Uterus (tissue), 3 donors: ENCODE measurements at regions not wholly inside any gene's neighbourhood (a gene's known extent, or its start where the extent isn't known, plus 50 kb on each side); places are given as distances from the start of the nearest gene placed in this dataset.

ENCODE experiments used
- DNase-seq, 2 donors: peaks; one replicate each; pipeline ENCODE4 v3.0.0-alpha.2; 2019 to 2020
- H3K27ac ChIP-seq, 2 donors: fragments of 200-600 bp; sonication (generic); 1 replicate in 1 of 2; 2 replicates in 1 of 2; pipeline ENCODE4 v1.5.1; 2016 to 2018
- H3K27me3 ChIP-seq, 2 donors: fragments of 200-600 bp; sonication (generic); one replicate each; pipeline ENCODE4 v1.5.1; 2018 to 2019; ENCODE audit warnings: control low read depth in 1 of 2
- H3K36me3 ChIP-seq, 2 donors: fragments of 200-600 bp; sonication (generic); one replicate each; pipeline ENCODE4 v1.5.1; 2019; ENCODE audit warnings: control low read depth in 1 of 2
- H3K4me1 ChIP-seq, 2 donors: fragments of 200-600 bp; sonication (generic); one replicate each; pipeline ENCODE4 v1.5.1; 2018 to 2019; ENCODE audit warnings: control low read depth in 1 of 2
- H3K4me3 ChIP-seq, 2 donors: fragments of 200-600 bp; sonication (generic); 1 replicate in 1 of 2; 2 replicates in 1 of 2; pipeline ENCODE4 v1.5.1; 2018 to 2019; ENCODE audit warnings: mild to moderate bottlenecking in 1 of 2
- H3K9me3 ChIP-seq, 2 donors: fragments of 200-600 bp; sonication (generic); one replicate each; pipeline ENCODE4 v1.5.1; 2019; ENCODE audit warnings: control low read depth in 1 of 2
- POLR2A ChIP-seq, 2 donors: fragments of 450-650 bp; IDR thresholded peaks; one replicate each; pipeline ENCODE4 v1.6.1; 2016; ENCODE audit warnings: antibody characterized with exemption in 2 of 2, mild to moderate bottlenecking in 1 of 2, moderate library complexity in 1 of 2
- intact Hi-C: fragments of 100-400 bp; cut with DNase I; formaldehyde crosslinking; loops from one replicate; pipeline ENCODE4 v1.15.1; 2023; ENCODE audit warnings: low total_unique reads
- TF ChIP-seq, protein P1 (sequence below), 4 experiments: fragments of 200-600 bp in 2 of 4; fragments of 450-650 bp in 2 of 4; sonication (generic) in 2 of 4; IDR thresholded peaks; one replicate each; pipeline ENCODE4 v1.5.1; 2016 to 2019; ENCODE audit warnings: antibody characterized with exemption in 4 of 4, mild to moderate bottlenecking in 2 of 4, moderate library complexity in 1 of 4
- donor health status: DM: yes; HTN: yes; CAD: no.

DNA sequence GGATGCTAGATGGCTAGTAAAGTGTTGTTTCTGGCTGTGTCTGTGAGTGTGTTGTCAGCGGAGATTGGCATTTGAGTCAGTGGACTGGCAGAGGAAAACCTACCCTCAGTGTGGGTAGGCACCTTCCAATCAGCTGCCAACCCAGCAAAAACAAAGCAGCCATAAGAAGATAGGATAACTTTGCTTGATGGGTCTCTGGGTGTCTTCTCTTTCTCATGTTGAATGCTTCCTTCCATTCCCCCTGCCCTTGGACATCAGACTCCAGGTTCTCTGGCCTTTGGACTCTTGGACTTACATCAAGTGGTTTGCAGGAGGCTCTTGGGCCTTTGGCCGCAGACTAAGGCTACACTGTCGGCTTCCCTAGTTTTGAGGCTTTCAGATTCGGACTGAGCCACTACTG lies 429.0 kb upstream of the ZNF804A start:
- H3K4me1 ChIP-seq = no peaks in the 10 kb centered on the region
- no peak overlapping the region for H3K27ac ChIP-seq
- H3K4me3 ChIP-seq = no peak overlapping the region
- intact Hi-C loops = no loop called here
- TF ChIP-seq, protein P1, sequence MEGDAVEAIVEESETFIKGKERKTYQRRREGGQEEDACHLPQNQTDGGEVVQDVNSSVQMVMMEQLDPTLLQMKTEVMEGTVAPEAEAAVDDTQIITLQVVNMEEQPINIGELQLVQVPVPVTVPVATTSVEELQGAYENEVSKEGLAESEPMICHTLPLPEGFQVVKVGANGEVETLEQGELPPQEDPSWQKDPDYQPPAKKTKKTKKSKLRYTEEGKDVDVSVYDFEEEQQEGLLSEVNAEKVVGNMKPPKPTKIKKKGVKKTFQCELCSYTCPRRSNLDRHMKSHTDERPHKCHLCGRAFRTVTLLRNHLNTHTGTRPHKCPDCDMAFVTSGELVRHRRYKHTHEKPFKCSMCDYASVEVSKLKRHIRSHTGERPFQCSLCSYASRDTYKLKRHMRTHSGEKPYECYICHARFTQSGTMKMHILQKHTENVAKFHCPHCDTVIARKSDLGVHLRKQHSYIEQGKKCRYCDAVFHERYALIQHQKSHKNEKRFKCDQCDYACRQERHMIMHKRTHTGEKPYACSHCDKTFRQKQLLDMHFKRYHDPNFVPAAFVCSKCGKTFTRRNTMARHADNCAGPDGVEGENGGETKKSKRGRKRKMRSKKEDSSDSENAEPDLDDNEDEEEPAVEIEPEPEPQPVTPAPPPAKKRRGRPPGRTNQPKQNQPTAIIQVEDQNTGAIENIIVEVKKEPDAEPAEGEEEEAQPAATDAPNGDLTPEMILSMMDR (IDR thresholded peaks at IDR 0.05) = no peak
- no peak for TF ChIP-seq POLR2A (IDR thresholded peaks at IDR 0.05)
- DNase-seq = no peak
- no peaks in the 10 kb centered on the region for H3K27me3 ChIP-seq
- H3K9me3 ChIP-seq = no peaks in the 10 kb centered on the region
- H3K36me3 ChIP-seq = no peaks in the 10 kb centered on the region

DNA sequence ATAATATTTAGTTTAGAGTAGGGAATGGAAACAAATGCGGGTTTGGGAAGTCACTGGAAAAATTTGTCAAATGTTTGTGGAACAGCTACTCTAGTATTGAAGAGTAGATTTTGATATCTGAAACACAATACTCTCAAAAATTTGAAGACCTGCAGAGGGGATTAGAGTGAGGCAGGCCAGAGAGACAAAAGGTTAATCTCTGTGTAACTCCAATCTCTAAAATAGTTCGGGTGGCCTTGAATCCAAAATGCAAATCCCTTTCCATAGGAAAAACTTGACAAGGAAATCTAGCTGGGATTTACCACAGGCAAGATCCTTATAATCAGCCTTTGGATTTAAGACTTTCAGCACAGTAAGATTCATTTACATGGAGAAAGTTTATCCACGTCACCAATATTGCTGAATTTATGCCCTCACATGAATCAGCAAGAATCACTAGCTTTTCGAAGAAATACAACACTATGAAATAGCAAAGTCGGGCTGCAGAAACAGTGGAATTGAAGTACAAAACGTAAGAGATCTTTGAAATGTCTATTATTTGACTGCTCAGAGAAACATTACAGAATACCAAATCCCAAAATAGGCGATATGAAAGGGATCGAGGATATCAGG lies 423.7 kb upstream of the ZNF804A start:
- H3K27me3 ChIP-seq = peaks cover 0 to 4% of the 10 kb centered on the region in 2 donors
- H3K27ac ChIP-seq = no peak overlapping the region
- DNase-seq = no peak
- no peaks in the 10 kb centered on the region for H3K4me1 ChIP-seq
- H3K9me3 ChIP-seq = no peaks in the 10 kb centered on the region
- H3K4me3 ChIP-seq = no peak overlapping the region
- intact Hi-C loops = no loop called here
- no peak for TF ChIP-seq POLR2A (IDR thresholded peaks at IDR 0.05)
- TF ChIP-seq, protein P1 (IDR thresholded peaks at IDR 0.05) = no peak
- no peaks in the 10 kb centered on the region for H3K36me3 ChIP-seq

DNA sequence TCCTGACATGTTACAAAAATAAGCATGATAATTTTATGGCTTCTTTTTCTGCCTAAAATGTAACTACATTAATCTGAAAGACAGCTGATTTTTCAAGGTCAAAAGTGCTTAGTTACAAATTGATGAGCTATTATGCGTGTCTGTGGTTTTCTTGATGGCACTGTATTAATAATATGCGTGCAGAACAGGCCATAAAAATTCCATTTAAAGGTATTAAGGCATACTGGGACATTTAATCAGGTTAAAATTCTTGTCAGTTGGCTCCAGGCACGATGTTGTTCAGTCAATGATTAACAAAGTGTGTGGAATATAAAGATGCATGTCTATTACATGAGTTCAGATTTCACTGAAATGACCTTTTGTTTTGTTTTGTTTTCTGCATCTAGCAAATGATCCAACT lies 420.1 kb upstream of the ZNF804A start:
- Histone ChIP-seq H3K4me1 (no peaks in the 10 kb centered on the region), H3K27me3 (peaks cover 0 to 4% of the 10 kb centered on the region in 2 donors), H3K27ac (no peak overlapping the region), H3K9me3 (no peaks in the 10 kb centered on the region), H3K4me3 (no peak overlapping the region), H3K36me3 (no peaks in the 10 kb centered on the region)
- intact Hi-C loops = no loop called here
- no peak for DNase-seq
- no peak for TF ChIP-seq POLR2A (IDR thresholded peaks at IDR 0.05)
- TF ChIP-seq, protein P1 (IDR thresholded peaks at IDR 0.05) = no peak

DNA sequence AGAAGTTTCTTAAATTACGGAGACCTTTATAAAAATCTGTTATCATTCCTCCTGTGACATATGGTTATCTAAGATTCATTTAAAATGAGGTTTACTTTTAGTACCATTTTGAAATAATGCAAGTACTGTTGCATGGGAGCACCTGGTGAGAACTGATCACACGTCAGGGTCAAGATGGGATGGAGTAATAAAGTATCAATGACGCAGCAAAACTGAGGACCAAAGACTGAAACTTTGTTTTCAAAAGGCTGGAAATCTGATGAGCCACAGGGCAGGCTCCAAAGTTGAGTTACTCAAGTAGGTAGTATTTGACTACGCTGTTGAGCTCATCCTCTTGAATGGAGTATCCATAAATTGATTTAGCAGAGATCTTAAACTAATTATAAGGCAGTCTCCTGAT lies 411.9 kb upstream of the ZNF804A start:
- no peaks in the 10 kb centered on the region for H3K27me3 ChIP-seq
- TF ChIP-seq, protein P1 (IDR thresholded peaks at IDR 0.05) = no peak
- TF ChIP-seq POLR2A (IDR thresholded peaks at IDR 0.05) = no peak
- DNase-seq = no peak
- H3K4me3 ChIP-seq = no peak overlapping the region
- no peaks in the 10 kb centered on the region for H3K9me3 ChIP-seq
- H3K4me1 ChIP-seq = no peaks in the 10 kb centered on the region
- no peaks in the 10 kb centered on the region for H3K36me3 ChIP-seq
- intact Hi-C loops = no loop called here
- no peak overlapping the region for H3K27ac ChIP-seq

DNA sequence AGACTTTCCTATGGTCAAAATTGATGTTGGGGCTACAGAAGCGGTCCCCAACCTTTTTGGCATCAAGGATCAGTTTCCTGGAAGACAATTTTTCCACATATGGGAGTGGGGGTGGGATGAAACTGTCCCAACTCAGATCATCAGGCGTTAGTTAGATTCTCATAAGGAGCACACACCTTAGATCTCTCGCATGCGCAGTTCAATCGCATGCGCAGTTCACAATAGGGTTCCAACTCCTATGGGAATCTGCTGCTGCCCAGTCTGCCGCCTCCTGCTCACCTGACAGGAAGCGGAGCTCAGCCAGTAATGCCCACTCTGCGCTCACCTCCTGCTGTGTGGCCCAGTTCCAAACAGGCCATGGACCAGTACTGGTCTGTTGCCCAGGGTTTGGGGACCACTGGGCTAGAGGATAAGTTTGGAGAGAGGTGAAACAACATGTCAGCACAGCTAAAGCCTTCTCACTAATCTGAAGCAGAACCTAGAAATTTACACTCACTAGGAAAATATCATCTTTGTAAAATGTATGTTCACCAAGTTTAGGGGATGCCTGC lies 410.8 kb upstream of the ZNF804A start:
- Histone ChIP-seq H3K4me3 (no peak overlapping the region), H3K27ac (no peak overlapping the region), H3K4me1 (no peaks in the 10 kb centered on the region), H3K36me3 (no peaks in the 10 kb centered on the region), H3K9me3 (no peaks in the 10 kb centered on the region), H3K27me3 (no peaks in the 10 kb centered on the region)
- TF ChIP-seq POLR2A (IDR thresholded peaks at IDR 0.05) = no peak
- TF ChIP-seq, protein P1 (IDR thresholded peaks at IDR 0.05) = no peak
- intact Hi-C loops = no loop called here
- no peak for DNase-seq
